ENCODE measurements at regions not wholly inside any gene's neighbourhood (a gene's known extent, or its start where the extent isn't known, plus 50 kb on each side); places are given as distances from the start of the nearest gene placed in this dataset.

DNA sequence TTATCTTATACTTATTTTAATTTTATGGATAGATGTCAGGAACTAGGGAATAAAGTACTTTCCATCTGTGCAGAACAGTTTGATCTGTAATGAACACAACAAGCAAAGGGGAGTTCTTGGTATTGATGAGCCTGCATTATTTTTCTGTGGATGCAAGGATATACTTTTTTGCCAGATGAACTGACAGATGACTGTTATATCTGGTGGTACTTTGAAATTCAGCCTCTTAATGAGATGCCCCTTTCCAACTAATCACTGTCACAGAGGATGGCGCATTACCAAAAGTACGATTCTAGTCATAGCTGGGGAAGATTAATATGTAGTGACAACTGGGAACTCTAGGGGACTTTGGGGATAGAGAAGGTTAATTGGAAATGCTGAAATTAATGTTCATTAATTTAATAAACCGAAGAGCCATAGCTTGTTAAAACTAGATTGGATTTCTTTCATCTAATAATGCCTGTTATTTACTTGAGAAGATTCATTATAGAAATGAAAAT is 603.4 kb upstream of the CNTN5 start:
- TF ChIP-seq, protein P1, sequence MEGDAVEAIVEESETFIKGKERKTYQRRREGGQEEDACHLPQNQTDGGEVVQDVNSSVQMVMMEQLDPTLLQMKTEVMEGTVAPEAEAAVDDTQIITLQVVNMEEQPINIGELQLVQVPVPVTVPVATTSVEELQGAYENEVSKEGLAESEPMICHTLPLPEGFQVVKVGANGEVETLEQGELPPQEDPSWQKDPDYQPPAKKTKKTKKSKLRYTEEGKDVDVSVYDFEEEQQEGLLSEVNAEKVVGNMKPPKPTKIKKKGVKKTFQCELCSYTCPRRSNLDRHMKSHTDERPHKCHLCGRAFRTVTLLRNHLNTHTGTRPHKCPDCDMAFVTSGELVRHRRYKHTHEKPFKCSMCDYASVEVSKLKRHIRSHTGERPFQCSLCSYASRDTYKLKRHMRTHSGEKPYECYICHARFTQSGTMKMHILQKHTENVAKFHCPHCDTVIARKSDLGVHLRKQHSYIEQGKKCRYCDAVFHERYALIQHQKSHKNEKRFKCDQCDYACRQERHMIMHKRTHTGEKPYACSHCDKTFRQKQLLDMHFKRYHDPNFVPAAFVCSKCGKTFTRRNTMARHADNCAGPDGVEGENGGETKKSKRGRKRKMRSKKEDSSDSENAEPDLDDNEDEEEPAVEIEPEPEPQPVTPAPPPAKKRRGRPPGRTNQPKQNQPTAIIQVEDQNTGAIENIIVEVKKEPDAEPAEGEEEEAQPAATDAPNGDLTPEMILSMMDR (IDR thresholded peaks at IDR 0.05): no peak

DNA sequence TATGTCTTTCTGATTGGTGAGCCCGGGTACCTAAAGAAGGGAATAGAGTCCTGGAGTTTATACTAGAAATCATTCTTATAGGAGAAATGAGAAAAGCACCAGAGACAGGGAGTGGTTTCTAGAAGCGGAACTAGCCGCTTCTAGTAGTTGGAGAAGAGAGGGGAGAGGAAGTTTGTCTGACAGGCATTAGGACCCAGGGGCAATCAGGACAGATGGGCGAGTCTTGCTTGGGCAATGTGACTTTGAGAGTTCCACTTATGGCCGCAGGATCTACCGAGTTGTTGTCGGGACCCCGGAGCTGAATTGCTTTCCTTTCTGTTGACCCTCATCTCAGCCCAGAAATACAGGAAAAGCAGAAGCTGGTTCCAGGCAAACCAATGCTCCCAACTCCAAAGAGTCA is 596.8 kb upstream of the CNTN5 start:
- TF ChIP-seq, protein P1 (IDR thresholded peaks at IDR 0.05): no peak

DNA sequence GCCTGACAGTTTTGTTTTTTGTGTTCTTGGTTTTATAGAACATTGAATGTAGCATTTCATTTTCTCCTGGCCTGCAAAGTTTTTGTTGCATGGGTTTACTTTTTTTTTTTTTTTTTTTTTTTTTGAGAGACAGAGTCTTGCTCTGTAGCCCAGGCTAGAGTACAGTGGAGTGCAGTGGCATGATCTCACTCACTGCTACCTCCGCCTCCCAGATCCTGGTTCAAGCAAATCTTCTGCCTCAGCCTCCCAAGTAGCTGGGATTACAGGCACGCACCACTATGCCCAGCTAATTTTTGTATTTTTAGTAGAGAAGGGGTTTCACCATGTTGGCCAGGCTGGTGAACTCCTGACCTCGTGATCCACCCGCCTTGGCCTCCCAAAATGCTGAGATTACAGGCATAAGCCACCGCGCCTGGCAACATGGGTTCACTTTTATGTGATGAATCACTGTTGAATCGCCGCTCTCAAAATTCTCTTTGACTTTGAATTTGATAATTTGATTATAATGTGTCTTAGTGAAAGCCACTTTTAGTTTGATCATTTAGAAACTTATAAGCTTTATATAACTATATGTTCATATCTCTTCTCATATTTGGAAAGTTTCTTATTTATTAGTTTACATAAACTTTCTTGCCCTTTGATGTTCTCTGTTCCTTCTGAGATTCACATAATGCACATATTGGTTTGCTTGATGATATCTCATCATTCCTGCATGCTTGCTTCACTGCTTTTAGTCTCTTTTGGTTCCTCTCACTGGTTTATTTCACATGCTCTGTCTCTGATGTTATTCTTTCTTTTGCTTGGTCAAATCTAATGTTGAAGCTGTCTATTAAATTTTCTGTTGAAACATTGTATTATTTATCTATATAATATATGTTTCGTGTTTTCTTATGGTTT is 589.0 kb upstream of the CNTN5 start:
- TF ChIP-seq, protein P1 (IDR thresholded peaks at IDR 0.05): no peak

DNA sequence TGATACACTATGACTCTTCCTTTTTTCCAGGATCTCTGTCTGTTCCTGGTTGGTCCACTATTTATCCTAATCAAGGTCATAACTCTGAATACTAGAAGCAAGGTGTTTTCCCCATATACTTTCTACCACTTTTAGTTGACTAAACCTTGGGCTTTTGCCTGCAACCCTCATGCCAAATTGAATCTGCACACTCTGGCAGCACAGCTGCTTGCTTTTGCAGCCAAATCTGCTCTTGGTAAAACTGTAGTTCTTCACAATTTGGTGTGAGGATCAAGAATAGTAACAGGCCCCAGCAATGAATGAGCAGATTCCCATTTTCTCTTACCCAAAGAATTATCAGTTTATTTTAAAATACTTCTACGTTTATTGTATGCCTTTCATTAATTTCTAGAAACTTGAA is 586.5 kb upstream of the CNTN5 start:
- TF ChIP-seq, protein P1 (IDR thresholded peaks at IDR 0.05): no peak

DNA sequence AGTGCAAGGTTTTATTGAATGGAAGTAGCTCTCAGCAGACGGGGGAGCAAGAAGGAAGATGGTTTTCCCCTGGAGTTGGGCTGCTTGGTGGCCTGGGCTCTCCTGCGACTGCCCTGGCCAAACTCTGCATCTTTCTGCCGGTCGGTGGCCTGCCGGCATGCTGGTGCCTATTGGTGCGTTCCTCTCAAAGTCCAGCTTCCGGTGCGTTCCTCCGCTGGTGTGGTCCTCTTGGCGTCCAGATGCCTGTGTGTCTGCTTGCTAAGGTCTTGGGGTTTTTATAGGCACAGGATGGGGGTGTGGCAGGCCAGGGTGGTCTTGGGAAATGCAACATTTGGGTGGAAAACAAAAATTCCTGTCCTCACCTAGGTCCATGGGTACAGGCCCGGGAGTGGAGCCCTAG is 567.4 kb upstream of the CNTN5 start:
- TF ChIP-seq, protein P1 (IDR thresholded peaks at IDR 0.05): no peak

DNA sequence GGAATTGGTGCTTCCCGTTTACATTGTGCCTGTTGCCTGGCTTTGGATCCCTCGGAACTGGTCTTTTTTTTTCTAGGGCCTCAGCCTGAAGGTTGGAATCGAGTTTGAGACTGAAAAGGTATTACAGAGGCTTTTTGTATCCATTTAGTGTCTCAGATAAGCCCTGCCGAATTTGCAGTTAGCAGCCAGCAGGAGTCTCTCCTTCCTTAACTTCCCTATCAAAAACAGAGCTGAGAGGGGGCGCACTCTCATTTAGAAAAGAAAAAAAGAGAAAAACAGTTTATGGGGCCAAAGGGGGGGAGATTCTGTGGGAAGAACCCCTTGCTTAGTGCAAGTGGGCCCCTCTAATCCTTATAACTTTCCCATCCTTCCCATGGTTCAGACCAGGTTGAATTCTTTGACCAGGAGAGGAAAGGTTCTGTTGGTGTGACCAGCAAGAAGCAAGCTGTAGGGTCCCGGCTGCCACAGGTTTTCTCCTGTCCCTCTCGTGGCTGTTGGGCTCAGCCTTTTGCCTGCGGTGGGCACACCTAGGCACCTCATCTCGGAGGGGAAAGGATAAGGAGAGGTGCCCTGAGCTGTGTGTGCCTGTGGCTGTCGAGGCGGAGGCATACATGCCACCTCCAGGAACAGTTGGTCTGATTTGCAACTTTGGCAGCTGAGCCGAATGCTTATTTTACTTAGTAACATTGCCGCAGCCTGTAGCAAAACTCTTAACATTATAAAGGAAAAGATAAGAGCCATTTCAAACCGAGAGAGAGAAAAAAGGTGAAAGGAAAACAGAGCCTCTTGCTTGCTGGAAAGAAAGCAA is 565.0 kb upstream of the CNTN5 start:
- TF ChIP-seq, protein P1 (IDR thresholded peaks at IDR 0.05): no peak

DNA sequence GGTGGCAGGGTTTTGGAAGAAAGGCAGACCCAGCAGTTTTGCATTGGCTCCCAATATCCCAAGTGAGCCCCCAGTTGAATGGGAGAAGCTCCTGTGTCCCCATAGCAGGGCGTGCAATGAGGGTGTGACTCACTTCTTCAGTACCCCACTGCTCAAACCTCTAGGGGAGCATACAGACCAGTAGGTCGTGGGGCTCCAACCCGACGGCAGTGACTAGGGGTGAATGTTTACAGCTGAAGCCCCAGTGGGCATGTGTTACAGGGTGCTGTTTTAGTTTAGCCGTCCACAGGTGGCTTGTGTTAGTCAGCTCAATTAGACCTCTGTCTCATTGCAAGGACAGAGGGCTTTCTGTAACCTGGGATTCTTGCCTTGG is 564.5 kb upstream of the CNTN5 start:
- TF ChIP-seq, protein P1 (IDR thresholded peaks at IDR 0.05): no peak
